Ascending aorta (tissue), 2 donors: ENCODE measurements at regions not wholly inside any gene's neighbourhood (a gene's known extent, or its start where the extent isn't known, plus 50 kb on each side); places are given as distances from the start of the nearest gene placed in this dataset.

Source experiments
- DNase-seq, 2 donors: peaks; one replicate each; pipeline ENCODE4 v3.0.0-alpha.2; 2019; ENCODE audit warnings: low spot score in 2 of 2
- H3K27ac ChIP-seq, 2 donors: fragments of 200-600 bp; sonication (generic); one replicate each; pipeline ENCODE4 v1.5.1; 2016 to 2017; ENCODE audit warnings: mild to moderate bottlenecking in 1 of 2
- H3K27me3 ChIP-seq: fragments of 200-600 bp; sonication (generic); one replicate; pipeline ENCODE4 v1.5.1; 2017
- H3K36me3 ChIP-seq, 2 donors: fragments of 200-600 bp; sonication (generic); one replicate each; pipeline ENCODE4 v1.5.1; 2016
- H3K4me1 ChIP-seq, 2 donors: fragments of 200-600 bp; sonication (generic); one replicate each; pipeline ENCODE4 v1.5.1; 2016 to 2017; ENCODE audit warnings: mild to moderate bottlenecking in 1 of 2
- H3K4me3 ChIP-seq, 2 donors: fragments of 200-600 bp; sonication (generic); one replicate each; pipeline ENCODE4 v1.5.1; 2016 to 2017; ENCODE audit warnings: mild to moderate bottlenecking in 1 of 2
- H3K9me3 ChIP-seq, 2 donors: fragments of 200-600 bp; sonication (generic); one replicate each; pipeline ENCODE4 v1.5.1; 2016
- intact Hi-C: fragments of 100-400 bp; cut with DNase I; formaldehyde crosslinking; loops from one replicate; pipeline ENCODE4 v1.15.1; 2023
- TF ChIP-seq, protein P1 (sequence below), 3 experiments: fragments of 200-600 bp in 2 of 3; fragments of 450-650 bp in 1 of 3; sonication (generic) in 2 of 3; IDR thresholded peaks; one replicate each; pipeline ENCODE4 v1.5.1; 2016 to 2019; ENCODE audit warnings: antibody characterized with exemption in 3 of 3, mild to moderate bottlenecking in 1 of 3, moderate library complexity in 1 of 3

DNA sequence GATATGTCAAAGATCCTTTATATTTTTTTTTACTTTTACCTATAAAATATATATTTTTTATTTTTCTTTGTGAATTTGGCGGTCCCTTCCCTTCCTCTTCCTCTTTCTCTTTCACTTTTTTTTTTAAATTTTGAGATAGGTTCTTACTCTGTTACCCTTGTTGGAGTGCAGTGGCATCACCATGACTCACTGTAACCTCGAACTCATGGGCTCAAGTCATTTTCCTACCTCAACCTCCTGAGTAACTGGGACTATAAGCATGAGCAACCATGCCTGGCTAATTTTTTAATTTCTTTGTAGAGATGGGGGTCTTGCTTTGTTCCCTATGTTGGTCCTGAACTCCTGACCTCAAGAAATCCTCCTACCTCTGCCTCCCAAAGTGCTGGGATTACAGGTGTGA is 258.0 kb upstream of the CLINT1 start:
- H3K27ac ChIP-seq: no peak overlapping the region
- intact Hi-C loops: no loop called here

DNA sequence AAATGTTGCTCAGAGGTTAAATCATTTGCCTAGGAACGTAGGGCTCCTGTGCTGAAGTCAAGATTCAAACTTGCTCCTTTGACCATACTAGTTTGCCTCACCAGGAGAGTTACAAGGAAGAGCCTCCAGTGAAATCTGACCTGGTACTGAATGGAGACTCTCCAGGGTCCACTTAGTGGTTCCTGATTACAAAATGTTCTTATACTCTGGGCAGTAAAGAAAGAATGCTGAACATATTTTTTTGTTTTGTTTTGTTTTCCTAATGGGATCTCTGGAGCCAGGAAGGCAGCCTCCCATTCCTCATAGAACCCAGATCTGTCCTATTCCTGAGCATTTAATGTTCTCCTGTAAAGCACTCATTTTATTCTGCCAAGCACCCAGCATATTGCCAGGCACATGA is 256.5 kb upstream of the CLINT1 start:
- TF ChIP-seq, protein P1, sequence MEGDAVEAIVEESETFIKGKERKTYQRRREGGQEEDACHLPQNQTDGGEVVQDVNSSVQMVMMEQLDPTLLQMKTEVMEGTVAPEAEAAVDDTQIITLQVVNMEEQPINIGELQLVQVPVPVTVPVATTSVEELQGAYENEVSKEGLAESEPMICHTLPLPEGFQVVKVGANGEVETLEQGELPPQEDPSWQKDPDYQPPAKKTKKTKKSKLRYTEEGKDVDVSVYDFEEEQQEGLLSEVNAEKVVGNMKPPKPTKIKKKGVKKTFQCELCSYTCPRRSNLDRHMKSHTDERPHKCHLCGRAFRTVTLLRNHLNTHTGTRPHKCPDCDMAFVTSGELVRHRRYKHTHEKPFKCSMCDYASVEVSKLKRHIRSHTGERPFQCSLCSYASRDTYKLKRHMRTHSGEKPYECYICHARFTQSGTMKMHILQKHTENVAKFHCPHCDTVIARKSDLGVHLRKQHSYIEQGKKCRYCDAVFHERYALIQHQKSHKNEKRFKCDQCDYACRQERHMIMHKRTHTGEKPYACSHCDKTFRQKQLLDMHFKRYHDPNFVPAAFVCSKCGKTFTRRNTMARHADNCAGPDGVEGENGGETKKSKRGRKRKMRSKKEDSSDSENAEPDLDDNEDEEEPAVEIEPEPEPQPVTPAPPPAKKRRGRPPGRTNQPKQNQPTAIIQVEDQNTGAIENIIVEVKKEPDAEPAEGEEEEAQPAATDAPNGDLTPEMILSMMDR (IDR thresholded peaks at IDR 0.05): no peak
- Histone ChIP-seq H3K4me3 (no peak overlapping the region), H3K27me3 (no peaks in the 10 kb centered on the region), H3K27ac (no peak overlapping the region), H3K36me3 (no peaks in the 10 kb centered on the region), H3K4me1 (no peaks in the 10 kb centered on the region), H3K9me3 (no peaks in the 10 kb centered on the region)
- no peak for DNase-seq
- intact Hi-C loops: no loop called here

More for the DNA sequence above, 258.0 kb upstream of the CLINT1 start:
- no peaks in the 10 kb centered on the region for H3K27me3 ChIP-seq
- H3K4me3 ChIP-seq: no peak overlapping the region
- no peaks in the 10 kb centered on the region for H3K4me1 ChIP-seq
- TF ChIP-seq, protein P1 (IDR thresholded peaks at IDR 0.05): no peak
- no peaks in the 10 kb centered on the region for H3K36me3 ChIP-seq
- no peaks in the 10 kb centered on the region for H3K9me3 ChIP-seq
- no peak for DNase-seq

DNA sequence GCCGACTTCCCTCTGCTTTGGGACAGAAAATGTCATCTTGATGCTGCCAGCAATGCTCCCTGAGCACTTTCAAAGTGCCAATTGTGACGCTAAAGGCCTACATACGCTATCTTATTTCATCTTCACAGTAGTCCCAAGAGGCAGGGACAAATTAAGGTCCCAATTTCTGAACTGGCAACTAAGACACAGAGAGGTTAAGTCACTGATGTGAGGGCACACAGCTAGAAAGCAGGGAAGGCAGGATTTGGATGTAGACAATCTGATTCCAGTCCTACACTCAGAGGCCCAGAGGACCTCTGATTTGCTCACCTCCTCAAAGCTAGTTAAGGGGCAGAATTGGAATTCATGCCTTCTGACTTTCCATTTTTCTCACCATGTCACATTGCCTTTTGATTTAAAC is 249.2 kb upstream of the CLINT1 start:
- H3K27me3 ChIP-seq: no peaks in the 10 kb centered on the region
- H3K9me3 ChIP-seq: no peaks in the 10 kb centered on the region
- no peak overlapping the region for H3K27ac ChIP-seq
- H3K4me3 ChIP-seq: no peak overlapping the region
- DNase-seq: no peak
- H3K4me1 ChIP-seq: no peaks in the 10 kb centered on the region
- intact Hi-C loops: no loop called here
- TF ChIP-seq, protein P1 (IDR thresholded peaks at IDR 0.05): no peak
- no peaks in the 10 kb centered on the region for H3K36me3 ChIP-seq

DNA sequence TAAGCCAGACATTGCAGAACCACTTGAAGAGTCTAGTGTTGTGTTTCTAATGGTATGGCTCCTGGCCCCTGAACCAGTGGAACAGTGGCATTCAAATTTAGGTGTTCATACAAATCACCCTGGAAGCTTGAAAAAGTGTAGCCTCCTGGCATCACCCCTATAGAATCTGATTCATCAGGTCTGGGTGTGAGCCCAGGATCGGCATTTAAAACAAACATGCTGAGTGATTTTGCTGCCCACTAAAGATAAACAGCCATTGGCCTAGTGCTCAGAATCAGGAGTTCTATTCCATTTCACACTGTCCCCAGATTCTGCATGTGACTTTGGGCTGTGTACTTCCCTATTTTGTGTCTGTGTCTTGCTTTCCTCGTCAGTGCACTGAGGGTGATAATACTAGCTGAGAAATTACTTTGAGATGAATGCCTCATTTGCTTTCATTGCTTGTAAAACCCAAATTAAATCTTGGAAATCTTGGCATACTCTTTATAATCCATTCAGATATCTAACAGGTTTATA is 241.5 kb upstream of the CLINT1 start:
- no peak overlapping the region for H3K4me3 ChIP-seq
- no peak for DNase-seq
- H3K4me1 ChIP-seq: no peaks in the 10 kb centered on the region
- intact Hi-C loops: no loop called here
- no peaks in the 10 kb centered on the region for H3K36me3 ChIP-seq
- no peaks in the 10 kb centered on the region for H3K9me3 ChIP-seq
- H3K27me3 ChIP-seq: no peaks in the 10 kb centered on the region
- no peak overlapping the region for H3K27ac ChIP-seq
- TF ChIP-seq, protein P1 (IDR thresholded peaks at IDR 0.05): no peak

DNA sequence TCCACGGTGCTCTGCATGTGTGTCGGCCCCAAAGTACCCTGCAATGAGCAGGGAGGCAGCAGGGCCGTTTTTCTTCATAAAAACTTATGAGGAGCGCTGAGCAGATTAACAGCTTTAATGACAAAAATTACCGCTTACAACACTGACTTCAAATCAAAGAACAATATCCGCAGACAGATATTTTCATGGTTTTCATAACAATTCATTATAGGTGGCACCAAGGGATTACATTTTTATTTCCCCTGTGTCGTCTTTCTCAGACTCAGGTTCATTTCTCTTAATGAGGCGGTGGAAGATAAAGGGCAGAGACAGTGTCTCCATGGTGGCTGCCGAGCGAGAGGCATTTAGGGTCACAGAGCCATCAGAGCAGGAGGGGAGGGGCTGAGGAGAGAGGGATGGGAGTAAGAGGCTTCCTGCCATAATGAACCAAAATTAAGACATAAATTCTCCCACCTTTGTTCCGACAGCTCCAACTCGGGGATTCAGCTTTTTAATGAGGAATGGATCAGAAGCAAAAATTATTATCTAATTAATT is 240.7 kb upstream of the CLINT1 start:
- no peak overlapping the region for H3K27ac ChIP-seq
- H3K9me3 ChIP-seq: no peaks in the 10 kb centered on the region
- no peaks in the 10 kb centered on the region for H3K36me3 ChIP-seq
- no peaks in the 10 kb centered on the region for H3K27me3 ChIP-seq
- no peak overlapping the region for H3K4me3 ChIP-seq
- no peak for DNase-seq
- H3K4me1 ChIP-seq: no peaks in the 10 kb centered on the region
- intact Hi-C loops: no loop called here
- TF ChIP-seq, protein P1 (IDR thresholded peaks at IDR 0.05): no peak

DNA sequence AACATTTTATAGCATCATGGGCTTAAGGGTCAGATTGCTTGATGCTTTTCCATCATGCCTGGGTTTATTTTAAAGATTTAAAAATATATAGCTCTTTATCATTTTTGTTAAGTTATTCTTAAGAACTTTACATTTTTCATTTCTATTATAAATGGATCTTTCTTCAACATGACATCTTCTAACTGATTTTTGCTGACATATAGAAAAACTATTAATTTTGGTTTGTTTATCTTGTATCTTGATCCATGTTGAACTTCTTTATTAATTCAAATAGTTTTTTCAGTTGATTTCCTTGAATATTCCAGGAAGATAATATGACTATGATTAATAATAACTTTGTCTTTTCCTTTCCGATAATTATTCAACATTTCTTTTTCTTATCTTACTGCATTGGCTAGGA is 237.9 kb upstream of the CLINT1 start:
- no peaks in the 10 kb centered on the region for H3K27me3 ChIP-seq
- H3K36me3 ChIP-seq: no peaks in the 10 kb centered on the region
- no peak for DNase-seq
- intact Hi-C loops: no loop called here
- TF ChIP-seq, protein P1 (IDR thresholded peaks at IDR 0.05): no peak
- no peaks in the 10 kb centered on the region for H3K4me1 ChIP-seq
- H3K27ac ChIP-seq: no peak overlapping the region
- H3K4me3 ChIP-seq: no peak overlapping the region
- H3K9me3 ChIP-seq: no peaks in the 10 kb centered on the region
